Stimulated activated CD4-positive, alpha-beta T cell treated with anti-CD3 and anti-CD28 coated beads, Interleukin-1b, Interleukin-23, amount 100 ng/mL, for 24 hours (primary cell): ENCODE measurements at regions not wholly inside any gene's neighbourhood (a gene's known extent, or its start where the extent isn't known, plus 50 kb on each side); places are given as distances from the start of the nearest gene placed in this dataset.

Experiments
- DNase-seq, 4 experiments: peaks; one replicate each; pipeline ENCODE4 v3.0.0-alpha.2; 2020; ENCODE audit warnings: low read depth in 4 of 4, low spot score in 1 of 4

DNA sequence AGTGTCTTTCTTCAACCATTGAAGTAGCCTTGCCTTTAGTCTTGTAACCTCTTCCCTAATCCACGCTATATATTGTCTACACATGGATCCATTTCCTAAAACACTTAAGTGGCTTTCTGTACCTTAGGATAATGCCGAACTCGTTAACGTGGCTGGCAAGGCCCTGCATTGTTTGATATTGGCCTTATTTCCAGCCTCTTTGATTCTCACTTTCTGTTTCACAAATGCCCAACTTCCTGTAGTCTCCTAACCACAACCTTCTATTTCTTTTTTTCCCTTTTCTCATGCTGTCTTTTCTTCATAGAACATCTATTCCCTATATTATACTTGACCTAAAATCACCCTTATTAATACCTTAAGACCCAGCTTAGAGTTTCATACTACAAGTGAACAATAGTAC, 536.0 kb downstream of the LMO4 start:
- no peak for DNase-seq

DNA sequence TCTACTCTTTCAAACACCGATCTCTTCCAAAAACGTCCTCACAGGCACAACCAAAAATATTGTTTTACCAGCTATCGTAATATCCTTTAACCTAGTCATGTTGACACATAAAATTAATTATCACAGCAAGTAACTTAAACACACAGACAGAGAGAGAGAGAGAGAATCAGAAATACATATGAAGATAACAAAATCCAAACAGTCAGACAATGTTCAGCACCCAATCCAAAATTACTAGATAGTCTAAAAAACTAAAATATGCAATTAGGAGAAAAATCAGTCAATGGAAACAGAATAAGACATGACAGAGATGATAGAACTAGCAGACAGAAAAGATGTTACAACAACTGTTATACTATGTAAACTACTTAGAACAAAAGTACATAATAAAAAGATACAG, 537.7 kb downstream of the LMO4 start:
- DNase-seq, result no peak

DNA sequence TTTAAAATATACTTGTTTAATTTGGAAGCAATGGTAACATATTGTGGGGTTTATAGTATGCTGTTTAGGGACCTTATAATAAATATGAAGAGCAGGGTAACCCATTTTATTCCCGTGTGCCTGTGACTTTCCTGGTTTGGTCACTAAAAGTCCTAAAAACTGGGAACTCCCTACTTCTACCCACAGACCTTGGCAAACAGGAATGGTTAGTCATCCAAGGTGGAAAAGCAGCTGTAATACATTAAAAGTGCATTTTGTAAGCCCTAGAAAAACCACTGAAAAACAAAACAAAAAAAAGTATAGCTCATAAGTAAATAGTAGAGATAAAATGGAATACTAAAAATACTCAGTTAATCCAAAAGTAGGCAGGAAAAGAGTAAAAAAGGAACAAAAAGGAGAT, 538.9 kb downstream of the LMO4 start:
- DNase-seq, result no peak

DNA sequence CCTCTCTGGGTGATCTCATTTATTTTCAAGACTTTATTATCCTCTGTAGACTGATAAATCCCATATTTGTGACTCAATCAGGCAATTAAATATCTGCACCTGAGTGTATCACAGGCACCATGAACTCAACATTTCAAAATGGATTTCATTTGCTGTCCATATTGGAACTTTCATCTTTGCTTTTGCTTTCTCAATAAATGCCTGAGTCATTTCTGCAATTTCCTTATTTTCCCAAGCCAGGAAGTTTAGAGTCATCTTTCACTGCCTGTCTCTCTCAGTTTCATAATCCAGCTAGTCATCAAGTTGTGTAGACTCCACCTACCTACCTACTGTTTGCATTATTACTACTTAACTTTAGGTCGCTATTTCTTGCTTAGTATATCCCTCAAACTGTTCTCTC, 540.9 kb downstream of the LMO4 start:
- DNase-seq, result no peak

DNA sequence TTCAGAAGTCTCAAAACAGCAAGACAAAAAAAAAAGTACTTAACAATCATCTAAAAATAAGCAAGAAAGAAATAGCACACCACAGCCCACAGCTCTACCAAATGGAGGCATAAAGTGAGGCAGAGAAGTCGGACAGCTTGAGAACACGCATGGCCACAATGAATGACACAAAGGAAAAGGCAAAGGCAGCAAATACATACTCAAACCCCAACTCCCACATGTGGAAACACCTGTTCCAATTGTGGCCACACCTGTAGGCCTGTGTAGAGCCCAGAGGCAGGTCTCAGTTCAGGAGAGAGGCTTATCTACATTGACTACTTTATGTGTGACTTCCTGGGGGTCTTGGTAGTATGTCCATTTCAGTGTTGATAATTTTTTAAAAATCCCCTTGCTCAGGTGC, 543.5 kb downstream of the LMO4 start:
- no peak for DNase-seq

DNA sequence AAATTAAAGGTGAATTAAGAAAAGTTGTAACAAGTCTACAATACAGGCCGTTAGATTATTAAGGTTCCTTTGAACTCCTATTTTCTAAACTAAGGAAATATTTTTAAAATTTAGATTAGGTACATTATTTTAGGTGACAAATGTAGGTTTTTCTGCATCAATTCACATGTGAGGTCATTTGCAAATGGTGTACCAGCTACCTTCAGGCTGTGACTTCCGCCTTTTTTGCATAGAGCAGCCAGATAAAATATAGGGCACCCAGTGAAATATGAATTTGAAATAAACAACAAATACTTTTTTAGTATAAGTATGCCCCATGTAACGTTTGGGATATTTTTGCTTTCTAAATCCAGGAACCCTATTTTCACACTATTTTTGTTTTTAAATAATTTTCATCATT, 544.0 kb downstream of the LMO4 start:
- DNase-seq, result no peak

DNA sequence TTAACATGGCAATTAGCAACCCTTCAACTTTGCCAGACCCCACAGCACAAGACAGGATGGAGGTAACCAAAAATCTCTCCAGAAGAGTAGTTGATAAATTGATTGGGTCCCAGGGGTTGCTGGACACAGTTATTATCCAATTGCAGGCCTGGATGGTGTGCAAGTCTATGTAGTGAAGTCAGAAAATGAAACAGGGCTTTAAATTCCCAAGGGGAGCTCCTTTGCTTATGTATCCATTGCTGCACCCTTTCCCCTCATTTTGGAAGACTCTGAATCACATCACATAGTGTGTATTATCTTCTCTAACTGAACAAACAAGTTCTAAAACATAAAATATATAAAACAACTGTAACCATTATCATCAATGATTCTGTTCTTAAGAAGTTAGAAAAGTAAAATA, 550.2 kb downstream of the LMO4 start:
- no peak for DNase-seq

DNA sequence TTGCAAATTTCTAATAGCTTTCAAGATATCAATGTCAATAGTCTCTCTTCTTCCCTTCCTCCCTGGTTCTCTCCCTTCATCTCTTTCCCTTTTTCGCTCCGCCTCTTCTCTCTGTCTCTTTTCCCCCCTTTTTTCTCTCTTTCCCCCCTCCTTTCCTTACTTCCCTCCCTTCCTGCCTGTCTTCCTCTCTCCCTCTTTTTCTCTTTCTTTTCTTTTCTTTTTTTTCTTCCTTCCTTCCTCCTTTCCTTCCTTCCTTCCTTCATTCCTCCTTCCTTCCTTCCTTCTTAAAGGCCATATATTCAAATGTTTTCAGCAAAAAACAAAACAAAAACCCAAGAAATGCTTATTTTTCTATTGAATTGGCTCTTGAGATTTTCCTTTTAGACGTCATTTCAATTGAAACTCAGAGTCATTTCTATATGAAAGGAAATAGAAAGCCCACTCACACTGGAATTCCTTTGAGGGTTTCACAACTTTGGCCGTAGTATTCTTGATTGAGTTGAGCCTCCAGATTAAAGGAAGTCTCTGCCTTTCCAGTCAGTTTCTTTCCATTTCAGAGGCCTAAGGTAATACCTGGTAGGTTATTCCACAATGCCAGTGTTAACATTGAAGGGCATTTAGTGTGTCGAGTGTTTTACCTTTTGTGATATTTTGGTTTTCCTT, 551.5 kb downstream of the LMO4 start:
- no peak for DNase-seq

DNA sequence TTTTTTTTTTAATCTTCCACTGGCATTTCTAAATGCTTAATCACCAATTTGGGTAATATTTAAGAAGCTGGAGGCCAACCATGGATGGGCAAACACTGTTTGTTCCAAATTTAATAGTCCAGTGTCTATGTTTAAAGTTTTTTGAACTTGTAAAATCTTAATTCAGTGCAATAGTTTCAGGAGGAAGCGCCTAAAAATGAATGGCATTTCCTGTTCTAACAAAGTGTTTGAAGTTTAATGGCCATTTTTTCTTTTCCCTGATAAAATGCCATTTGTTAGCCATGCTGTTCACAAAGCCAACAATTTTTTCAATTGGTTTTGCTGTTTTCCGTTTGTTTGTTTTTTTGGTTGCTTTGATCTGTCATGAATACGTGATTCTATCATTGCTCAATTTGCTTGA, 552.1 kb downstream of the LMO4 start:
- no peak for DNase-seq

DNA sequence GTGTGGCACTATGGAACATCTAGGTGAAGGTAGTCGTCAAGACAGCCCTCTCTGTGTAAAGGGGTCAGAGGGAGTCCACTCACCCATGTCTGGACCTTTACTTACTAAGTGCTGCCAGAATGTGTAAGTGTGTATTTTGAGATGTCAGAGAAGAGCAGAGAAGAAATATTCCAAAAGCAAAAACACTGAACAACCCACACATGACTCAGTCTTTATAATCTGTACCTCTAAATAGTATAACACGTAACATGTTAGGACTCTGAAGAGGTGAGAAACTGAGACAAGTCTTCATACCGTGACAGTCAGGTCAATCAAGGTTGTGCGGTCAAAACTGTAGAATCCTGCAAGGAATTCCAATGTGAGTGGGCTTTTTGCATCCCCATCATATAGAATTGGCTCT, 555.2 kb downstream of the LMO4 start:
- DNase-seq, result no peak

DNA sequence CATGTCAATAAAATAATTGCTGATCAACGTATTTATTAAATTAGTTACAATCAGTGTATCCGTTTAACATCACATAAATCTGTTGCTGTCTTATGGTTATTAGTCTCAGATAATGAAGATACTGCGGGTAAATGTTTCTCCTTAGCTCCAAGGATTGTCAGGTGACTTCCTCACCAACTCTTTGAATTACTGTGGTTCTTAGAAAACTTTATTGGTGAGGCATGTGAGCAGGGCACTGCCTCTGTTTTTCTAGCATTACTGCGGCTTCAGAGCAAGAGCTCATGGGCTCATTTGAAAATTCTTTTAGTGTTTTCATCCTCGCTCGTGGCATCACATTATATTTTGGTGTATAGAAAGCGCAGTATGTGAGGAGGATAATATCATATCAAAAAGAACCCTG, 555.9 kb downstream of the LMO4 start:
- no peak for DNase-seq

DNA sequence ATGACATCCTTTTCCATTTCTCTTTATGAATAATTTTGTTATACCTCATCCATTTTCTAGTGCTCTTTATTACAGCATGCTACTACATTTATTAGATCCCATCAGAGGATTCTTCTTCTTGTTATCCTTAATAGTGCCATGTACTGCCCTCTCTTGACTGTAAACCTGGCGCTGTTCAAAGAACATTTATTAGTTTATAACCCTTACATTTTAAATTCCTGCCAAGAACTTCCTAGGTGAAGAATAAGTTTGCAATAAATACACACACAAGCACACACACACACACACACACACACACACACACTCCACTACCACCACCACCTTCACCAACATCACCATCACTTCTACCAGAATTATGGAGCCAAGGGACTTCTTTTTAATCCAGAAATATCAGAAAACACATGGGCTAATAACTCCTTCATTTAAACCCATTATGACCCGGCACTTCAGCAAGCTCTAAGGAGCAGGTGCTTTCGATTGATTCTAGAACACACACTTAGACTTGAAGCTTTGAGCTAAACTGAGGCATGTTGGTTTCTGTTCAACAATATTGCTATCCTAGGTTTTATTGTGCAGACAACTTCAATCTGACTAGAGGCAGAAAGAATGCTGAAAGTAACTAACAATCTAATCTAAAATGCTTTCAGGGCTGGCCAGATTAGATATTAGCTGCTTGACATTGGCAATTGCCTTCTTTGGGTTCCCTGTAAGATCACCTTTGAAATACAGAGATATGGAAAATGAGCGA, 556.8 kb downstream of the LMO4 start:
- DNase-seq, result no peak

DNA sequence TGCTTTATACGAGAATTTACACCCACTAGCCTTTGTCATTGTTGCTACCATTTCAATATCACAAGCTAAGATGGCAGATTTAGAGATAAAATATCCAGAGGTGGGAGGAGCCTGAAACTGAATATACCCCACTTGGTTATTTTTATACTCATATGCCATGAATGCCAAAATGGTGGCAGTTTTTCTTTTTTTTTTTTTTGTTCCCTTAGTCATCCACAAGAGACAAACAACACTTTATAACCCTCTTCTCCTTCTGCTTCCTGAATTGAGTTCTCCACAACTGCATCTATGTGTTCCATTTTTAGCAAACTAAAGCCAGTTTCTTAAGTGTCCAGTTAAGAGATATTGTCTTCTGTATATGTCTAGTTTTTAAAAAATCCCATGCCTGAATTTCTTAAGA, 558.4 kb downstream of the LMO4 start:
- no peak for DNase-seq

DNA sequence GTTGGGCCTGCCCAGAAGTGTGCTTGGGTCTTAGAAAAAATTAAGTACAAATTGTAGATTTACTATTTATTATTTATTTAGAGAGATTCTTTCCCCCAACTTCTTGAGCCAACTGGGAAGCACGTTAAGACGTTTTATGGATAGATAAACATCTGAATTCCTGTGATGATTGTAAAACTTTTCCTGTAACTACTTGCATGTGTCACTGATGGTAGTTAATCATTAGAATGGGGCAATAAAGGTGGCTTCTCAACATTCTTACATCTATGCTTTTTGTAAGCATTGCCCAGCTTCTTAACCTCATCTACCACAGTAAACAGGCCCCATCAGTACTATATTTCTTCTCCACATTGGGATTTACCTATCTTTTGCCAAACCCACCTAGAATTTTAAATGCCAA, 559.8 kb downstream of the LMO4 start:
- DNase-seq, result no peak

DNA sequence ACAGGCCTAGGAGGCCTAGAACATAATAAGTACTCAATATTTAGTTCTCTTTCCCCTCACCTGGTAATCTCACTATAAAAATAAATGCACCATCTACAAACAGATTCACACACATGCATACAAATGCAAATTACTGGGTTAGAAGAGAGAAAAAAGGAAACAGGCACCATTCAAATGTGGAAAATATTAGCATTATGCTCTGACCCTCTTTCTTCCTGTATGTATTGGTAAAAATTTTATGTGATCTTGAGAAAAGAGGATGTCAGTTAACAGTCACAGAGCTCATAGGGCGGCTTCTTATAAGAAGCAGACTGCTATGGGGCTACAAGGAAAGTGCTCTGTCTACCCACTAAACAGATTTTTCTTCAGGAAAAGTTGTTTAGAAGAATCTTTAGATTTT, 565.4 kb downstream of the LMO4 start:
- DNase-seq, result no peak

DNA sequence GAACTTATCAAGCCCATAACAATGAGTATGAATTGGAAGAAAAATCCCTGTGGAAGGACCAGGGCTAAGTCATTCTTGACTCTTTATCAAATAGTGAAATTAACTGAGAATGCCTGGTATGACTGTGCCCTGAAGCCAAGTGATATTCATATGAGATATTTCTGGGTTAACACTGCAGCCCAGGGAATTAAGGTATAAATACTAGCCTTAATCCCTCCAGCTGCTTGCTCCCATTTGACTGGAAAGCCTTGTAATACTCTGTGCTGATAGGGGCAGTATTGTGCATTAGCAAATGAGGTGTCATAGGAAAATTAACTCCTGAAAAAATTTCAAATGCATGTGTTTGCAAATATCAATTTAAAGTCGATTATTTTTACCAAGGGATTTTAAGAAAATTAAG, 568.8 kb downstream of the LMO4 start:
- DNase-seq, result no peak

DNA sequence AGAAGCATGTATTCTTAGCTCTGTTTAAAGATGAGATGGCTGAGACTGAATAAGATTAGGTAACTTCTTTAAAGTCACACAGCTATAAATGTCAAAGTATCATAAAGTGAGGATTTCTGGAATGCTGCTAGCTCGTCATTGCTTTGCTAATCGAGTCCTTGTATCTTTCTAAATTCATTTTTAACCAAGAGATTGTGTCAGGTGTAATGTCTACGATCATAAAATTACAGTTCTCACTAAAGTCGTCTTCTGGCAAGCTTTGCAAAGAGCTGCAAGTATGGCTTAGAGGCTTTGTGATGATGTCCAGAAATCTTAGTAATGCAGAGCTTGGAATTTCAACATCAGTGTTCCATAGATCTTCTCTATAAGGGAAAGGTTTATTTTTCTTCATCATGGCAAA, 569.8 kb downstream of the LMO4 start:
- no peak for DNase-seq

DNA sequence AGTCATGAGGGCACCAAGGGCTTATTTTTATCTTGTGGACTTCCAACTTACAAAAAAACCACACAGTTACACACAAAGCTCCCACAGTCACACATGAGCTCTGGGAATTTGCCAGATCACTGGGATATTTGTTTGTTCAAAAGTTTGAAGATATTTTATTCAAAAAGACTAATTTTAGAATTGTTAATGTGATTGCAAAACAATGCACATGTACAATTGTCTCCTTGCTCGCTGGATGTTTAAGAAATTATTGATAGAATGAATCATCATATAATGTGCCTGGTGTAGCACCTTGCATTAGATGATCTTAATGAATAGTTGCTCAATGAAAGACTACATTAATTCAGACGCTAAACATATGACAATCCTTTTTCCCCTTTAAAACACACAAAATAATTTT, 570.3 kb downstream of the LMO4 start:
- no peak for DNase-seq

DNA sequence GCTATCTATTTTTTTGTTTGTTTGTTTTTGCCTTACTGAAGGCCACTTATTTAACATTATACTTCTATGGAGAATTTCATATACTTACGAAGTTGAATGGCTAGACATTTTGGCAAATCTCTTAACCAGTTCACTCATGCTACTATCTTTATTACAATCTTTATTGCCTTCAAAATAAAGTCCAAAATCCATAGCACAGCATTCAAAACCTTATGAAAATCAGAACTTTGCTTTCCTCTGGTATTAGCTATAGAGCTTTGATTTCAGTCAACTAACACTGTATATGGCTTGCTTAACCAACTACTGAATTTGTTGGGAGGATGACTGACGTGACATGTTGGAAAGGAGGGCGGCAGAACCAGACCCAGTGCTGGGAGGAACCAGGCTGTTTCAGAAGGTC, 571.1 kb downstream of the LMO4 start:
- no peak for DNase-seq

DNA sequence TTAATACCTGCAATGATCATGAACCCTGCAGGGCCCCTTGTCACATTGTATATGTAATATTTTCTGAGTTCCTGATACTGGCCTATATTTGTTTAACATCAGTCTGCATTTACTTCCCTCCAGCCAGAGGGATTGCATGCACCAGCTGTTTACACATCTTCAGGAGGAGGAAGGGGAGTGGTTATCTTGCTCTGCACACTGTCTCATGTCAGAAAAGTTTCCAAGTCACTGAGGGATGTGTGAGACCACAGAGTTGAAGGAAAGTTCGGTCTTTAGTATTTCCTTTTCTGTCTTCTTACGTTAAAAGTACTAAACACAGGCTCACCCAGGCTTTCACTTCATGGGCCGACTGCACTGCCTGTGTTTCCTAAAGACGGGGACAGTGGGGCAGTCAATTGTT, 574.1 kb downstream of the LMO4 start:
- DNase-seq, result no peak

DNA sequence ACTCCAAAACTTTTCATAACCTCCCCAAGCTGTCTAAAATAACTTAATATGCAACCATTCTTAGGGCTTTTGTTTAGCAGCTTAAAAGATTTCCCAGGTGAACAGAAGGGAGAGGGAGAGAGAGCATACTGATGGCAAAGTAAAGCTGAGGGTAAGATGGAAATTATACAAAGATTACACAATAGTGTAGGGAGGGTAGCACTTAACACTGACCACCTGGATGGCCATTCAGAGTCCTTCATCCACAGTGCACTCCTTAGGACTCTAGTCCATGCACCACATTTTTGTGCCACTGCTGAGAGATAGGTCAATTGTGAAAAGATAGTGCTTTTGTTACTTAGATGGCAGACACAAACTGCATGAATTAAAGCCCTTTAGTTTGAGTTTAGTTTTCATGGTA, 574.6 kb downstream of the LMO4 start:
- DNase-seq, result no peak

DNA sequence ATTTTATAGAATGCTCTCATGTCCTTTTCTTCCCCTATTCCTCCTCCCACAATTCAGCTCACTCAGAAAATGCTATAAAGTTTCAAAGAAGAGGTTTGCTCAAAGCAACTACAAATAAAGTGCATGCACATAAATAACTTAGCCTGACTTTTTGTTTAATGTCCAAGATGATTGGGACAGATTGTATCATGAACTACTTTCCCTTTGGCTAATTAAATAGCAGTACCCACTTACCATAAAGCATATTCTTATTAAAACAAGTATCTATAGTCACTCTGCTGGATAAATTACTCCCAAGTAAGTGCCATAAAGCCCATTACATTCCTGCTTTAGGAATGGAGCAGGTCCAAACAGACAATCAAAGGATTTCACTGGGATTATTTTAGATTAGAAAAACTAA, 576.0 kb downstream of the LMO4 start:
- no peak for DNase-seq

DNA sequence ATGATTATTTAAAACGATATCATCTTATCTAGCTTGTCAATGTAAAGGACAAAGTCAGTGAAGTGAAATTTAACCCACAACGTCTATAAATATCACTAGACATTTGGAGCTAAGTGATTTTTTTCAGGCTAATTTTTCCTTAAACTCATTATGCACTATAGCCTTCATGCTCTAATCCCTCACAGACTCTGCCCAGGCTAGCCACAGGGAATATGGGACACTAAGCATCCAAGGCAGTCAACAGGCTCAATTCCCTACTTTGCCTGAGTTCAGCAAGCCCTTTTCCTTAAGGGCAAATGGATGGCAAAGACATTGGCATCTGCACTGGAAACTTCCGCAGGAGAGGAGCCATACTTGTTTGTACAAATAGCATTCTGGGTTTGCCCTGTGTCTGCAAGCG, 577.0 kb downstream of the LMO4 start:
- DNase-seq, result no peak
